ENCODE measurements at regions not wholly inside any gene's neighbourhood (a gene's known extent, or its start where the extent isn't known, plus 50 kb on each side); places are given as distances from the start of the nearest gene placed in this dataset.

DNA sequence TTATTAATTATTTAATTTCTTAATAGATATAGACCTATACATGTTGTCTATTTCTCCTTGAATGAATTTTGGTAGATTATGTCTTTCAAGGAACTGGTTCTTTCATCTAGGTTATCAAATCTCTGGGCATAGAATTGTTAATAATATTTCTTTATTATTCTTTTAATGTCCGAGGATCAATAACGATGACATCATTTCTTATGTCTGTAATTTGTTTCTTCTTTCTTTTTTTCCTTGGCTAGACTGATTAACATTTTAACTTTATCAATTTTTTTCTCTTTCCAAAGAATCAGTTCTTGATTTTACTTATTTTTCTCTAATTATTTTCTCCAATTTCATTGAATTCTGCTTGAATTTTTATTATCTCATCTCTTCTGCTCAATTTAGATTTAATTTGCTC, 156.0 kb downstream of the ISL1 start:
- no peak for TF ChIP-seq GABPA (IDR thresholded peaks at IDR 0.05; ENCODE audit: low read depth)
- TF ChIP-seq, protein P1, sequence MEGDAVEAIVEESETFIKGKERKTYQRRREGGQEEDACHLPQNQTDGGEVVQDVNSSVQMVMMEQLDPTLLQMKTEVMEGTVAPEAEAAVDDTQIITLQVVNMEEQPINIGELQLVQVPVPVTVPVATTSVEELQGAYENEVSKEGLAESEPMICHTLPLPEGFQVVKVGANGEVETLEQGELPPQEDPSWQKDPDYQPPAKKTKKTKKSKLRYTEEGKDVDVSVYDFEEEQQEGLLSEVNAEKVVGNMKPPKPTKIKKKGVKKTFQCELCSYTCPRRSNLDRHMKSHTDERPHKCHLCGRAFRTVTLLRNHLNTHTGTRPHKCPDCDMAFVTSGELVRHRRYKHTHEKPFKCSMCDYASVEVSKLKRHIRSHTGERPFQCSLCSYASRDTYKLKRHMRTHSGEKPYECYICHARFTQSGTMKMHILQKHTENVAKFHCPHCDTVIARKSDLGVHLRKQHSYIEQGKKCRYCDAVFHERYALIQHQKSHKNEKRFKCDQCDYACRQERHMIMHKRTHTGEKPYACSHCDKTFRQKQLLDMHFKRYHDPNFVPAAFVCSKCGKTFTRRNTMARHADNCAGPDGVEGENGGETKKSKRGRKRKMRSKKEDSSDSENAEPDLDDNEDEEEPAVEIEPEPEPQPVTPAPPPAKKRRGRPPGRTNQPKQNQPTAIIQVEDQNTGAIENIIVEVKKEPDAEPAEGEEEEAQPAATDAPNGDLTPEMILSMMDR (IDR thresholded peaks at IDR 0.05) = no peak
- TF ChIP-seq YY1 (IDR thresholded peaks at IDR 0.05; ENCODE audit: low read depth) = no peak
- TF ChIP-seq, protein P2, sequence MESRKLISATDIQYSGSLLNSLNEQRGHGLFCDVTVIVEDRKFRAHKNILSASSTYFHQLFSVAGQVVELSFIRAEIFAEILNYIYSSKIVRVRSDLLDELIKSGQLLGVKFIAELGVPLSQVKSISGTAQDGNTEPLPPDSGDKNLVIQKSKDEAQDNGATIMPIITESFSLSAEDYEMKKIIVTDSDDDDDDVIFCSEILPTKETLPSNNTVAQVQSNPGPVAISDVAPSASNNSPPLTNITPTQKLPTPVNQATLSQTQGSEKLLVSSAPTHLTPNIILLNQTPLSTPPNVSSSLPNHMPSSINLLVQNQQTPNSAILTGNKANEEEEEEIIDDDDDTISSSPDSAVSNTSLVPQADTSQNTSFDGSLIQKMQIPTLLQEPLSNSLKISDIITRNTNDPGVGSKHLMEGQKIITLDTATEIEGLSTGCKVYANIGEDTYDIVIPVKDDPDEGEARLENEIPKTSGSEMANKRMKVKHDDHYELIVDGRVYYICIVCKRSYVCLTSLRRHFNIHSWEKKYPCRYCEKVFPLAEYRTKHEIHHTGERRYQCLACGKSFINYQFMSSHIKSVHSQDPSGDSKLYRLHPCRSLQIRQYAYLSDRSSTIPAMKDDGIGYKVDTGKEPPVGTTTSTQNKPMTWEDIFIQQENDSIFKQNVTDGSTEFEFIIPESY (IDR thresholded peaks at IDR 0.05; ENCODE audit: borderline replicate concordance, low read depth) = no peak
- TF ChIP-seq EZH2phosphoT487 (IDR thresholded peaks at IDR 0.05; ENCODE audit: borderline replicate concordance, low read depth) = no peak
- TF ChIP-seq TAF1 (IDR thresholded peaks at IDR 0.05; ENCODE audit: borderline replicate concordance, low read depth, low read length) = no peak
- no peak for TF ChIP-seq FOXJ3 (CRISPR knock-in tag; IDR thresholded peaks at IDR 0.05)
- TF ChIP-seq, protein P3, sequence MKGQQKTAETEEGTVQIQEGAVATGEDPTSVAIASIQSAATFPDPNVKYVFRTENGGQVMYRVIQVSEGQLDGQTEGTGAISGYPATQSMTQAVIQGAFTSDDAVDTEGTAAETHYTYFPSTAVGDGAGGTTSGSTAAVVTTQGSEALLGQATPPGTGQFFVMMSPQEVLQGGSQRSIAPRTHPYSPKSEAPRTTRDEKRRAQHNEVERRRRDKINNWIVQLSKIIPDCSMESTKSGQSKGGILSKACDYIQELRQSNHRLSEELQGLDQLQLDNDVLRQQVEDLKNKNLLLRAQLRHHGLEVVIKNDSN (IDR thresholded peaks at IDR 0.05; ENCODE audit: borderline replicate concordance, low read depth) = no peak
- no peak for TF ChIP-seq MEF2A (IDR thresholded peaks at IDR 0.05; ENCODE audit: borderline replicate concordance, low read depth)
- no peak for TF ChIP-seq NFIC (IDR thresholded peaks at IDR 0.05; ENCODE audit: borderline replicate concordance)

All from SK-N-SH (cell line).